C4-2B (cell line): ENCODE measurements at regions not wholly inside any gene's neighbourhood (a gene's known extent, or its start where the extent isn't known, plus 50 kb on each side); places are given as distances from the start of the nearest gene placed in this dataset.

Experiments used
- ZFX ChIP-seq: fragments of 450-650 bp; IDR thresholded peaks from 2 replicates; pipeline ENCODE4 v1.6.1; 2017
- TF ChIP-seq, protein P1 (sequence below): fragments of 450-650 bp; conservative IDR thresholded peaks from 2 replicates; pipeline ENCODE4 v1.5.1; 2017; ENCODE audit warnings: mild to moderate bottlenecking

DNA sequence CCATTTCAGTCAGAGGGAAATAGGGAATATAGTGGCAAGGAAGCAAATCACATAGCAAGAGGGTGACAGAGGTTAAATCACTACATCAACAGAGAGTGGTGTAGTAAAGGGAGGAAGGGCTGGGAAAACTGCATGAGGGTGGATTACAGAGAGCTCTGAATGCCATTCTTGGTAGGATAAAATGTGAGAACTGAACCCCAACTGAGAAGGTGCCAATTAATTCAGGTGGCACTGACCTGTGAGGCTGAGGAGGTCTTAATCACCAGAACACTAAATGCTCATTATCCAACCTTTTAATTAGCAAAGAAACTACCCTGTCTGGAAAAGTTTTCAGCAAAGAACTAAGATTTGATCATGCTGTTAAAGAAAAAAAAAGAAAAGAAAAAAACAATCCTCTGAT lies 202.7 kb downstream of the LRRN1 start:
- TF ChIP-seq, protein P1, sequence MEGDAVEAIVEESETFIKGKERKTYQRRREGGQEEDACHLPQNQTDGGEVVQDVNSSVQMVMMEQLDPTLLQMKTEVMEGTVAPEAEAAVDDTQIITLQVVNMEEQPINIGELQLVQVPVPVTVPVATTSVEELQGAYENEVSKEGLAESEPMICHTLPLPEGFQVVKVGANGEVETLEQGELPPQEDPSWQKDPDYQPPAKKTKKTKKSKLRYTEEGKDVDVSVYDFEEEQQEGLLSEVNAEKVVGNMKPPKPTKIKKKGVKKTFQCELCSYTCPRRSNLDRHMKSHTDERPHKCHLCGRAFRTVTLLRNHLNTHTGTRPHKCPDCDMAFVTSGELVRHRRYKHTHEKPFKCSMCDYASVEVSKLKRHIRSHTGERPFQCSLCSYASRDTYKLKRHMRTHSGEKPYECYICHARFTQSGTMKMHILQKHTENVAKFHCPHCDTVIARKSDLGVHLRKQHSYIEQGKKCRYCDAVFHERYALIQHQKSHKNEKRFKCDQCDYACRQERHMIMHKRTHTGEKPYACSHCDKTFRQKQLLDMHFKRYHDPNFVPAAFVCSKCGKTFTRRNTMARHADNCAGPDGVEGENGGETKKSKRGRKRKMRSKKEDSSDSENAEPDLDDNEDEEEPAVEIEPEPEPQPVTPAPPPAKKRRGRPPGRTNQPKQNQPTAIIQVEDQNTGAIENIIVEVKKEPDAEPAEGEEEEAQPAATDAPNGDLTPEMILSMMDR = no peak
- no peak for TF ChIP-seq ZFX
